Fibroblast of lung (primary cell): ENCODE measurements at regions not wholly inside any gene's neighbourhood (a gene's known extent, or its start where the extent isn't known, plus 50 kb on each side); places are given as distances from the start of the nearest gene placed in this dataset.

Experiments used
- DNase-seq, 2 donors: peaks; one replicate each; pipeline versions ENCODE4 v3.0.0 to v3.0.0-alpha.2; 2010; ENCODE audit warnings: low read depth in 2 of 2
- H2AFZ ChIP-seq: 2 replicates; pipeline ENCODE4 v1.5.1; 2012; ENCODE audit warnings: low read length, control low read depth, inconsistent platforms
- H3K27ac ChIP-seq: 2 replicates; pipeline ENCODE4 v1.5.1; 2011; ENCODE audit warnings: low read length, control low read depth; ENCODE audit not compliant: insufficient read depth
- H3K27me3 ChIP-seq: 2 replicates; pipeline ENCODE4 v1.5.1; 2011; ENCODE audit warnings: mild to moderate bottlenecking, low read length; ENCODE audit not compliant: control insufficient read depth, insufficient read depth
- H3K36me3 ChIP-seq: 2 replicates; pipeline ENCODE4 v1.5.1; 2011; ENCODE audit warnings: low read length; ENCODE audit not compliant: control insufficient read depth, insufficient read depth
- H3K4me1 ChIP-seq: 2 replicates; pipeline ENCODE4 v1.5.1; 2011; ENCODE audit warnings: low read length; ENCODE audit not compliant: control insufficient read depth, insufficient read depth; ENCODE audit errors: extremely low read depth
- H3K4me2 ChIP-seq: 2 replicates; pipeline ENCODE4 v1.5.1; 2011; ENCODE audit warnings: low read length, control low read depth; ENCODE audit not compliant: insufficient read depth; ENCODE audit errors: extremely low read depth
- H3K4me3 ChIP-seq, 4 experiments: fragments of 200-600 bp in 1 of 4; sonication (generic) in 1 of 4; replicated peaks in 1 of 4; 2 replicates each; pipeline ENCODE4 v1.5.1; 2011 to 2016; ENCODE audit warnings: low read length in 4 of 4, low read depth in 3 of 4, mild to moderate bottlenecking in 3 of 4, control low read depth in 2 of 4, inconsistent platforms in 1 of 4, mixed read lengths in 1 of 4; ENCODE audit not compliant: insufficient read depth in 1 of 4; ENCODE audit errors: control extremely low read depth in 1 of 4
- H3K79me2 ChIP-seq: 2 replicates; pipeline ENCODE4 v1.5.1; 2012; ENCODE audit warnings: mild to moderate bottlenecking, low read length, inconsistent platforms; ENCODE audit not compliant: control insufficient read depth, insufficient read depth
- H3K9ac ChIP-seq: 2 replicates; pipeline ENCODE4 v1.5.1; 2011; ENCODE audit warnings: mild to moderate bottlenecking, low read length, control low read depth; ENCODE audit not compliant: insufficient read depth
- H3K9me3 ChIP-seq: 2 replicates; pipeline ENCODE4 v1.5.1; 2012; ENCODE audit warnings: low read depth, low read length; ENCODE audit not compliant: control insufficient read depth, insufficient read depth
- H4K20me1 ChIP-seq: 2 replicates; pipeline ENCODE4 v1.5.1; 2011; ENCODE audit warnings: low read length; ENCODE audit not compliant: control insufficient read depth, insufficient read depth; ENCODE audit errors: extremely low read depth
- EZH2 ChIP-seq: IDR thresholded peaks from 2 replicates; pipeline ENCODE4 v1.5.1; 2012; ENCODE audit warnings: low read length, control low read depth, mild to moderate bottlenecking; ENCODE audit errors: missing control alignments
- TF ChIP-seq, protein P1 (sequence below), 2 donors: IDR thresholded peaks in 1 of 2; conservative IDR thresholded peaks in 1 of 2; 1 replicate in 1 of 2; 2 replicates in 1 of 2; pipeline ENCODE4 v1.5.1; 2011 to 2012; ENCODE audit warnings: low read length in 2 of 2, control low read depth in 1 of 2, inconsistent platforms in 1 of 2, low read depth in 1 of 2, mild to moderate bottlenecking in 1 of 2

DNA sequence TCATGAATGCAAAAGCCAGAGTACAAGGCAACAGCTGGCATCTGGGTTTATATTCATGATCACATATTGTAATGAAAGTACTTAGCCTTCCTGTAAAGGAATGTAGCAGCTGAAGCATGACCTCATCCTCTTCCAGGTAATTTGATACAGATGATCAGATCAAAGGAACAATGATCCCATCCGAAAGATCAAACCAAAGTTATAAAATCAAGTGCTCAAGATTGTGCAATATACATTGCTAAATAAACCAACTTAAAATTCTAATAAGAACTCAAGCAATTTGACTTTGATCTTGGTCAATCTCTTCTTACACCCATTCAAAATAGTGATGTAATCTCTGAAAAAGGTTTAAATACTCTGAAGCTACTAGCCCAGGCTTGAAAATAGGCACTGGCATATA lies 113.1 kb upstream of the INPP4B start:
- DNase-seq = peak; percentile 8 to 27
- no peak overlapping the region for H3K9ac ChIP-seq

DNA sequence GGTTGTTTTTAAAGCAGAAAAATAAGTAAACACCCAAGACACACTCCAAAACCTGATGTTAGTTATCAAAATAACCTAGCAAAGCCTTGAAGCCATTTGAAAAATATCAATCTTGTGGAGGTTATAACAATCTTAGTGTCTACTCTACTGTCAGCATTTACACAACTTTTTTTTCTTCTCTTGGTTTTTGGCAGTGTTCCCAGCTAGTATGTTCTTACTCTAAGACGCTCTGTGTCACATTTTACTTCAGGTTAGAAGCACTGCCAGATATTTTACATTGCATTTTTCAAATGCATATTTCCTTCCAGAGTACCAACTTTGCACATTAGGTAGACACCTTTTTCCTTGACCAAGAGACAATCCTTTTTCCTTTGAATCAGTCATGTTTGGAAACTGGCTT lies 114.0 kb upstream of the INPP4B start:
- H3K4me2 ChIP-seq = no peak overlapping the region
- DNase-seq = peak; percentile 1 to 40
- no peak overlapping the region for H3K27ac ChIP-seq
- H3K9ac ChIP-seq = no peak overlapping the region
- no peaks in the 10 kb centered on the region for H3K9me3 ChIP-seq
- TF ChIP-seq, protein P1, sequence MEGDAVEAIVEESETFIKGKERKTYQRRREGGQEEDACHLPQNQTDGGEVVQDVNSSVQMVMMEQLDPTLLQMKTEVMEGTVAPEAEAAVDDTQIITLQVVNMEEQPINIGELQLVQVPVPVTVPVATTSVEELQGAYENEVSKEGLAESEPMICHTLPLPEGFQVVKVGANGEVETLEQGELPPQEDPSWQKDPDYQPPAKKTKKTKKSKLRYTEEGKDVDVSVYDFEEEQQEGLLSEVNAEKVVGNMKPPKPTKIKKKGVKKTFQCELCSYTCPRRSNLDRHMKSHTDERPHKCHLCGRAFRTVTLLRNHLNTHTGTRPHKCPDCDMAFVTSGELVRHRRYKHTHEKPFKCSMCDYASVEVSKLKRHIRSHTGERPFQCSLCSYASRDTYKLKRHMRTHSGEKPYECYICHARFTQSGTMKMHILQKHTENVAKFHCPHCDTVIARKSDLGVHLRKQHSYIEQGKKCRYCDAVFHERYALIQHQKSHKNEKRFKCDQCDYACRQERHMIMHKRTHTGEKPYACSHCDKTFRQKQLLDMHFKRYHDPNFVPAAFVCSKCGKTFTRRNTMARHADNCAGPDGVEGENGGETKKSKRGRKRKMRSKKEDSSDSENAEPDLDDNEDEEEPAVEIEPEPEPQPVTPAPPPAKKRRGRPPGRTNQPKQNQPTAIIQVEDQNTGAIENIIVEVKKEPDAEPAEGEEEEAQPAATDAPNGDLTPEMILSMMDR (conservative IDR thresholded peaks at IDR 0.05 in 1 of 2, IDR thresholded peaks at IDR 0.05 in 1 of 2; ENCODE audit: low read depth in 1 of 2, low read length in 2 of 2) = no peak
- H4K20me1 ChIP-seq = no peaks in the 10 kb centered on the region
- H3K4me1 ChIP-seq = no peaks in the 10 kb centered on the region
- H3K79me2 ChIP-seq = no peaks in the 10 kb centered on the region
- H3K27me3 ChIP-seq = no peaks in the 10 kb centered on the region
- H3K4me3 ChIP-seq = no peak overlapping the region
- no peaks in the 10 kb centered on the region for H3K36me3 ChIP-seq
- no peak overlapping the region for H2AFZ ChIP-seq

More for the DNA sequence above, 113.1 kb upstream of the INPP4B start:
- H3K4me3 ChIP-seq = no peak overlapping the region
- no peak overlapping the region for H3K27ac ChIP-seq
- TF ChIP-seq EZH2 = no peak
- TF ChIP-seq, protein P1 (conservative IDR thresholded peaks at IDR 0.05 in 1 of 2, IDR thresholded peaks at IDR 0.05 in 1 of 2; ENCODE audit: low read depth in 1 of 2, low read length in 2 of 2) = no peak
- no peaks in the 10 kb centered on the region for H3K27me3 ChIP-seq
- no peaks in the 10 kb centered on the region for H4K20me1 ChIP-seq
- no peaks in the 10 kb centered on the region for H3K4me1 ChIP-seq
- H3K36me3 ChIP-seq = no peaks in the 10 kb centered on the region
- no peaks in the 10 kb centered on the region for H3K79me2 ChIP-seq
- no peak overlapping the region for H2AFZ ChIP-seq
- no peak overlapping the region for H3K4me2 ChIP-seq
- H3K9me3 ChIP-seq = no peaks in the 10 kb centered on the region

DNA sequence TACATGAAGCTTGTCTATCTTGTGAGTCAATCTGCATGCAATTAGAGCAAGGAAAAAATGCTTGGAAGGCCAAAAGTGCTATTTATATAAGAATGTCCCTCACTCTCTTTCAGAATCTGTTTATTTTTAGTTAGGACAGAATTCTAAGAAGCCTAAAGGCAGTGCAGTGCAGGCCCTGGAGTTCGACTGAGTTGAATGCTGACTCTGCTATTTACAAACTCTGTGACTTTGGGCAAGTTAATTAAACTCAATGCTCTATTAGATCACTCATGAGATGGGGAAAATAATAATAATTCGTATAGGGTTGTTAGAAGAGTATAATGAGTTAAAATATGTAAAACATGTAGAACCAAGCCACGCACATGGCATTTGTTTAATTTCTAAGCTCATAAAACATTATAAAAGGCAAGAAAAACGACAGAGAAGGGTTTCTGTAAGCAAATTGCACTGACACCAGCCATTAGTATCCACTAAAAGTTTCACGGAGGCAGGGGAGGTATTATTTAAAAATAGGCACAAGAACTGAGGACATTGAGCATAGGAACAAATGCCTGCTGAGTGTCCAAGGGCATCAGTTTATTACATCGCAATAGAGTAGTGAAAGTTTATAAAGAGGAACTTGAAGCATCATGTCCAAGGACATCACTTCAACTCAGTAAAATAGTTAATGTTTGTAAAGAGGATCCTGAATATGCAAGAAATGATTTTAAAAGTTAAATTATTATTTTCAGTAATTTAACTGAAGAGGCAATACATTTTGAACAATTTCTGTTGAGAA lies 115.0 kb upstream of the INPP4B start:
- Histone ChIP-seq H3K4me3 (no peak overlapping the region), H4K20me1 (no peaks in the 10 kb centered on the region), H3K79me2 (no peaks in the 10 kb centered on the region), H3K9ac (no peak overlapping the region), H3K36me3 (no peaks in the 10 kb centered on the region), H3K27ac (no peak overlapping the region), H3K9me3 (no peaks in the 10 kb centered on the region), H2AFZ (no peak overlapping the region), H3K27me3 (no peaks in the 10 kb centered on the region), H3K4me2 (no peak overlapping the region), H3K4me1 (no peaks in the 10 kb centered on the region)
- TF ChIP-seq EZH2 = no peak
- TF ChIP-seq, protein P1 (conservative IDR thresholded peaks at IDR 0.05 in 1 of 2, IDR thresholded peaks at IDR 0.05 in 1 of 2; ENCODE audit: low read depth in 1 of 2, low read length in 2 of 2) = no peak
- DNase-seq = no peak
